WTC11 (cell line): ENCODE measurements at regions not wholly inside any gene's neighbourhood (a gene's known extent, or its start where the extent isn't known, plus 50 kb on each side); places are given as distances from the start of the nearest gene placed in this dataset.

Experiments
- ATAC-seq: fragments of 200-7000 bp; cut with Tn5 transposase; 2 replicates; pipeline ENCODE4 v1.10.0; 2021; ENCODE audit warnings: mild to moderate bottlenecking, moderate library complexity
- CTCF ChIA-PET: fragments of 300-600 bp; sonication (Branson Sonifier 250); formaldehyde crosslinking; loops from one replicate; lab custom pipeline; 2021; ENCODE audit warnings: antibody characterized with exemption; lab: Charles Lee
- POLR2A ChIA-PET: fragments of 350-600 bp; sonication (Branson Sonifier 250); formaldehyde crosslinking; loops from one replicate; lab custom pipeline; 2021; ENCODE audit warnings: antibody characterized with exemption; lab: Charles Lee
- DNase-seq: peaks from one replicate; pipeline ENCODE4 v3.0.0; 2021; ENCODE audit warnings: low spot score
- H3K27ac Mint-ChIP-seq: 2 replicates; pipeline ENCODE4 v1.8.0; 2021; ENCODE audit warnings: mixed read lengths
- H3K27me3 Mint-ChIP-seq: 2 replicates; pipeline ENCODE4 v1.8.0; 2021; ENCODE audit warnings: low read depth, mild to moderate bottlenecking, moderate library complexity, mixed read lengths
- H3K36me3 Mint-ChIP-seq: 2 replicates; pipeline ENCODE4 v1.8.0; 2021; ENCODE audit warnings: mixed read lengths
- H3K4me1 Mint-ChIP-seq: 2 replicates; pipeline ENCODE4 v1.8.0; 2022; ENCODE audit warnings: mixed read lengths
- H3K4me3 Mint-ChIP-seq: 2 replicates; pipeline ENCODE4 v1.8.0; 2021; ENCODE audit warnings: mild to moderate bottlenecking, moderate library complexity, mixed read lengths
- H3K9me3 Mint-ChIP-seq: 2 replicates; pipeline ENCODE4 v1.8.0; 2021; ENCODE audit warnings: mixed read lengths
- CREB1 ChIP-seq: sonication (generic); formaldehyde crosslinking; IDR thresholded peaks from 2 replicates; pipeline ENCODE4 v1.8.0; 2023; ENCODE audit warnings: mild to moderate bottlenecking, missing genetic modification reagents
- ELF4 ChIP-seq: sonication (generic); formaldehyde crosslinking; IDR thresholded peaks from 2 replicates; pipeline ENCODE4 v1.8.1; 2022; ENCODE audit warnings: low read depth, mild to moderate bottlenecking, moderate library complexity, missing genetic modification reagents
- GRHL2 ChIP-seq: fragments of 250-450 bp; sonication (Bioruptor Pico); IDR thresholded peaks from 2 replicates; pipeline ENCODE4 v1.8.0; 2022; ENCODE audit warnings: mild to moderate bottlenecking, moderate library complexity; ENCODE audit not compliant: insufficient replicate concordance, severe bottlenecking
- GTF2I ChIP-seq: fragments of 250-450 bp; sonication (Bioruptor Pico); conservative IDR thresholded peaks from 2 replicates; pipeline ENCODE4 v1.4.0; 2021; ENCODE audit warnings: mild to moderate bottlenecking
- KAT7 ChIP-seq: sonication (generic); formaldehyde crosslinking; IDR thresholded peaks from 2 replicates; pipeline ENCODE4 v1.8.1; 2023; ENCODE audit warnings: missing genetic modification reagents, mild to moderate bottlenecking, borderline replicate concordance
- NFE2L1 ChIP-seq: sonication (generic); formaldehyde crosslinking; IDR thresholded peaks from 2 replicates; pipeline ENCODE4 v1.8.1; 2023; ENCODE audit warnings: missing genetic modification reagents
- NR3C1 ChIP-seq: sonication (generic); formaldehyde crosslinking; conservative IDR thresholded peaks from 2 replicates; pipeline ENCODE4 v1.8.1; 2023; ENCODE audit warnings: low read depth, mild to moderate bottlenecking, missing genetic modification reagents
- RORB ChIP-seq: fragments of 250-450 bp; sonication (Bioruptor Pico); IDR thresholded peaks from 2 replicates; pipeline ENCODE4 v1.9.0; 2021; ENCODE audit warnings: mild to moderate bottlenecking
- SP1 ChIP-seq: sonication (generic); formaldehyde crosslinking; conservative IDR thresholded peaks from 2 replicates; pipeline ENCODE4 v1.8.1; 2022; ENCODE audit warnings: missing genetic modification reagents
- TCF7 ChIP-seq: sonication (generic); formaldehyde crosslinking; IDR thresholded peaks from 2 replicates; pipeline ENCODE4 v1.8.0; 2022; ENCODE audit warnings: mild to moderate bottlenecking, low read depth, missing genetic modification reagents, moderate library complexity
- ZBTB21 ChIP-seq: sonication (generic); formaldehyde crosslinking; IDR thresholded peaks from 2 replicates; pipeline ENCODE4 v1.8.1; 2023; ENCODE audit warnings: mild to moderate bottlenecking, missing genetic modification reagents, borderline replicate concordance
- ZNF121 ChIP-seq: sonication (generic); formaldehyde crosslinking; IDR thresholded peaks from 2 replicates; pipeline ENCODE4 v1.8.0; 2023; ENCODE audit warnings: missing genetic modification reagents
- TF ChIP-seq, protein P1 (sequence below): sonication (generic); formaldehyde crosslinking; IDR thresholded peaks from 2 replicates; pipeline ENCODE4 v1.8.0; 2022; ENCODE audit warnings: mild to moderate bottlenecking, missing genetic modification reagents
- TF ChIP-seq, protein P2 (sequence below): sonication (generic); formaldehyde crosslinking; IDR thresholded peaks from 2 replicates; pipeline ENCODE4 v1.8.1; 2022; ENCODE audit warnings: mild to moderate bottlenecking, moderate library complexity, missing genetic modification reagents
- TF ChIP-seq, protein P3 (sequence below): sonication (generic); formaldehyde crosslinking; IDR thresholded peaks from 2 replicates; pipeline ENCODE4 v1.8.1; 2022; ENCODE audit warnings: mild to moderate bottlenecking, missing genetic modification reagents, moderate library complexity, borderline replicate concordance
- TF ChIP-seq, protein P4 (sequence below): sonication (generic); formaldehyde crosslinking; conservative IDR thresholded peaks from 2 replicates; pipeline ENCODE4 v1.8.1; 2022; ENCODE audit warnings: mild to moderate bottlenecking, missing genetic modification reagents
- TF ChIP-seq, protein P5 (sequence below): sonication (generic); formaldehyde crosslinking; IDR thresholded peaks from 2 replicates; pipeline ENCODE4 v1.8.1; 2023; ENCODE audit warnings: mild to moderate bottlenecking, missing genetic modification reagents, moderate library complexity
- TF ChIP-seq, protein P6 (sequence below): sonication (generic); formaldehyde crosslinking; IDR thresholded peaks from 2 replicates; pipeline ENCODE4 v1.8.1; 2023; ENCODE audit warnings: mild to moderate bottlenecking, missing genetic modification reagents
- TF ChIP-seq, protein P7 (sequence below): sonication (generic); formaldehyde crosslinking; IDR thresholded peaks from 2 replicates; pipeline ENCODE4 v1.8.1; 2023; ENCODE audit warnings: mild to moderate bottlenecking, missing genetic modification reagents
- TF ChIP-seq, protein P8 (sequence below): sonication (generic); formaldehyde crosslinking; IDR thresholded peaks from 2 replicates; pipeline ENCODE4 v1.8.1; 2023; ENCODE audit warnings: mild to moderate bottlenecking, moderate library complexity, missing genetic modification reagents

DNA sequence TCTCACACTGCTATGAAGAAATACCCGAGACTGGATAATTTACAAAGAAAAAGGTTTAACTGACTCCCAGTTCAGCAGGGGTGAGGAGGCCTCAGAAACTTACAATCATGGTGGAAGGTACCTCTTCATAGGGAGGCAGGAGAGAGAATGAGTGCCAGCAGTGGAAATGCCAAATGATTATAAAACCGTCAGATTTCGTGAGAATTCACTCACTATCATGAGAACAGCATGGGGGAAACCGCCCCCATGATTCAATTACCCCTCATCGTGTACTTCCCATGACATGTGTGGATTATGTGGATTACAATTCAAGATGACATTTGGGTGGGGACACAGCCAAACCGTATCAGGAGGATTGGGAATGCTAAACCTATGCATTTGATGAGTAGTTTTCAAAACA is 380.3 kb upstream of the SPHKAP start:
- no peaks in the 10 kb centered on the region for H3K4me1 Mint-ChIP-seq
- H3K9me3 Mint-ChIP-seq, result peaks cover 4% of the 10 kb centered on the region; the same call in 1 of the 2 replicates
- POLR2A ChIA-PET, result no interaction called here
- no peak for ATAC-seq
- H3K27ac Mint-ChIP-seq, result no peak overlapping the region
- TF ChIP-seq TCF7 (CRISPR knock-in tag), result no peak
- TF ChIP-seq, protein P1, sequence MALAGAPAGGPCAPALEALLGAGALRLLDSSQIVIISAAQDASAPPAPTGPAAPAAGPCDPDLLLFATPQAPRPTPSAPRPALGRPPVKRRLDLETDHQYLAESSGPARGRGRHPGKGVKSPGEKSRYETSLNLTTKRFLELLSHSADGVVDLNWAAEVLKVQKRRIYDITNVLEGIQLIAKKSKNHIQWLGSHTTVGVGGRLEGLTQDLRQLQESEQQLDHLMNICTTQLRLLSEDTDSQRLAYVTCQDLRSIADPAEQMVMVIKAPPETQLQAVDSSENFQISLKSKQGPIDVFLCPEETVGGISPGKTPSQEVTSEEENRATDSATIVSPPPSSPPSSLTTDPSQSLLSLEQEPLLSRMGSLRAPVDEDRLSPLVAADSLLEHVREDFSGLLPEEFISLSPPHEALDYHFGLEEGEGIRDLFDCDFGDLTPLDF (CRISPR knock-in tag), result no peak
- TF ChIP-seq, protein P2, sequence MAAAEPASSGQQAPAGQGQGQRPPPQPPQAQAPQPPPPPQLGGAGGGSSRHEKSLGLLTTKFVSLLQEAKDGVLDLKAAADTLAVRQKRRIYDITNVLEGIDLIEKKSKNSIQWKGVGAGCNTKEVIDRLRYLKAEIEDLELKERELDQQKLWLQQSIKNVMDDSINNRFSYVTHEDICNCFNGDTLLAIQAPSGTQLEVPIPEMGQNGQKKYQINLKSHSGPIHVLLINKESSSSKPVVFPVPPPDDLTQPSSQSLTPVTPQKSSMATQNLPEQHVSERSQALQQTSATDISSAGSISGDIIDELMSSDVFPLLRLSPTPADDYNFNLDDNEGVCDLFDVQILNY, result no peak
- no peak for TF ChIP-seq GRHL2 (CRISPR knock-in tag)
- H3K4me3 Mint-ChIP-seq, result no peak overlapping the region
- no peak for DNase-seq
- CTCF ChIA-PET, result no interaction called here
- no peaks in the 10 kb centered on the region for H3K27me3 Mint-ChIP-seq
- peaks cover 3% of the 10 kb centered on the region; the same call in 1 of the 2 replicates for H3K36me3 Mint-ChIP-seq

DNA sequence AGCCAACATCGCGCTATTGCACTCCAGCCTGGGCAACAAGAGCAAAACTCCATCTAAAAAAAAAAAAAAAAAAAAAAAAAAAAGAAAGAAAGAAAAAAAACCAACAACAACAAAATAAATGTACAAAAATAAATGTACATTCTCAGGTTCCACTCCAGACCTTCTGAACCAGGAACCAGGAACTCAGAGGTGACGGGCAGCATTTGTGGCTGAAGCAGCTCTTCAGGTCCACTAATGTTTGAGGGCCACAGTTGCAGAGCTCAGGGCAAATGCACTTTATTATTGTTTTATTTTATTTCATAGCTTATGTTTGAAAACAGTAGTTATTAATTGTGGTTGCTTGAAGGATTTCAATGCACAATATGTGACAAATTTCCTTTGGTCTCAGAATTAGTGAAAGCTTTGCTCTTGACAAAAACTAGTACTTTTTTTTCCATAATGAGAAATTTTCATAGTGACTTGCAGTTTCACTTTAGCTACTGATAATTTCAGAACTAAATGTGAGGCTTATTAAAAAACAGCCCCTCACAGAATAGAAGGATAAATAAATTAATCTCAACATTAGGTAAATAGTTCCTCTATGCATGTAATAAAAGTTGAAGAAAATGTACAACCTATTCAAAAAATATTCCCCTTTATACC is 378.4 kb upstream of the SPHKAP start:
- H3K36me3 Mint-ChIP-seq, result no peaks in the 10 kb centered on the region
- no peaks in the 10 kb centered on the region for H3K27me3 Mint-ChIP-seq
- no peaks in the 10 kb centered on the region for H3K4me1 Mint-ChIP-seq
- ChIA-PET POLR2A (no interaction called here), CTCF (no interaction called here)
- no peak overlapping the region for H3K4me3 Mint-ChIP-seq
- ATAC-seq, result no peak
- no peaks in the 10 kb centered on the region for H3K9me3 Mint-ChIP-seq
- H3K27ac Mint-ChIP-seq, result no peak overlapping the region
- TF ChIP-seq NR3C1 (CRISPR knock-in tag) (no peak), NFE2L1 (CRISPR knock-in tag) (no peak)
- TF ChIP-seq, protein P3, sequence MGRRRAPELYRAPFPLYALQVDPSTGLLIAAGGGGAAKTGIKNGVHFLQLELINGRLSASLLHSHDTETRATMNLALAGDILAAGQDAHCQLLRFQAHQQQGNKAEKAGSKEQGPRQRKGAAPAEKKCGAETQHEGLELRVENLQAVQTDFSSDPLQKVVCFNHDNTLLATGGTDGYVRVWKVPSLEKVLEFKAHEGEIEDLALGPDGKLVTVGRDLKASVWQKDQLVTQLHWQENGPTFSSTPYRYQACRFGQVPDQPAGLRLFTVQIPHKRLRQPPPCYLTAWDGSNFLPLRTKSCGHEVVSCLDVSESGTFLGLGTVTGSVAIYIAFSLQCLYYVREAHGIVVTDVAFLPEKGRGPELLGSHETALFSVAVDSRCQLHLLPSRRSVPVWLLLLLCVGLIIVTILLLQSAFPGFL (CRISPR knock-in tag), result no peak
- DNase-seq, result no peak

DNA sequence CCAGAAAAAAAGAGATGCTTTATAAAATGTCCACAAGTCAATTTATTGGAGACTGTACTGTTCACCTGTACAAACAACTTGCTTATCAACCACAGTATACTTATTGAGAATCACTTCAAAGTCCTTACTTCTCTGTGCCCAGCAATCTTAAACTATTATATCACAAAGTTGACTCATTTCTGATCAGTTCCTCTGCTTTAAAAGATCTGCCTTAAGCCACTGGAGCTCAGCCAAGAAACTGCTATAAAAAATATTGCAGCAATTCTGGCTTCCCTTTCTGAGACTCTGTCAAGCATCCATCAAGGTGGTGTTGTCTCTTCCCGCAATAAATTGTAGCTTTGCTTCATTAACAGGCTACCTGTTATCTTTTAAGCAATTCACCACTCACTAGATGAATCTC is 375.2 kb upstream of the SPHKAP start:
- Mint-ChIP-seq H3K27ac (no peak overlapping the region), H3K4me3 (no peak overlapping the region), H3K9me3 (0 out of 2 replicates have a peak, but pooled peaks cover 10% of the 10 kb centered on the region), H3K36me3 (no peaks in the 10 kb centered on the region), H3K27me3 (no peaks in the 10 kb centered on the region), H3K4me1 (no peaks in the 10 kb centered on the region)
- ChIA-PET CTCF (no interaction called here), POLR2A (no interaction called here)
- ATAC-seq (no peak), DNase-seq (no peak)
- TF ChIP-seq GTF2I (CRISPR knock-in tag) (no peak), ZNF121 (CRISPR knock-in tag) (no peak), ZBTB21 (CRISPR knock-in tag) (no peak), KAT7 (CRISPR knock-in tag) (no peak), ELF4 (no peak), RORB (no peak), SP1 (CRISPR knock-in tag) (no peak), CREB1 (CRISPR knock-in tag) (no peak)
- TF ChIP-seq, protein P4, sequence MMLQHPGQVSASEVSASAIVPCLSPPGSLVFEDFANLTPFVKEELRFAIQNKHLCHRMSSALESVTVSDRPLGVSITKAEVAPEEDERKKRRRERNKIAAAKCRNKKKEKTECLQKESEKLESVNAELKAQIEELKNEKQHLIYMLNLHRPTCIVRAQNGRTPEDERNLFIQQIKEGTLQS (CRISPR knock-in tag), result no peak
- TF ChIP-seq, protein P5, sequence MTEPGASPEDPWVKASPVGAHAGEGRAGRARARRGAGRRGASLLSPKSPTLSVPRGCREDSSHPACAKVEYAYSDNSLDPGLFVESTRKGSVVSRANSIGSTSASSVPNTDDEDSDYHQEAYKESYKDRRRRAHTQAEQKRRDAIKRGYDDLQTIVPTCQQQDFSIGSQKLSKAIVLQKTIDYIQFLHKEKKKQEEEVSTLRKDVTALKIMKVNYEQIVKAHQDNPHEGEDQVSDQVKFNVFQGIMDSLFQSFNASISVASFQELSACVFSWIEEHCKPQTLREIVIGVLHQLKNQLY (CRISPR knock-in tag), result no peak
- TF ChIP-seq, protein P6, sequence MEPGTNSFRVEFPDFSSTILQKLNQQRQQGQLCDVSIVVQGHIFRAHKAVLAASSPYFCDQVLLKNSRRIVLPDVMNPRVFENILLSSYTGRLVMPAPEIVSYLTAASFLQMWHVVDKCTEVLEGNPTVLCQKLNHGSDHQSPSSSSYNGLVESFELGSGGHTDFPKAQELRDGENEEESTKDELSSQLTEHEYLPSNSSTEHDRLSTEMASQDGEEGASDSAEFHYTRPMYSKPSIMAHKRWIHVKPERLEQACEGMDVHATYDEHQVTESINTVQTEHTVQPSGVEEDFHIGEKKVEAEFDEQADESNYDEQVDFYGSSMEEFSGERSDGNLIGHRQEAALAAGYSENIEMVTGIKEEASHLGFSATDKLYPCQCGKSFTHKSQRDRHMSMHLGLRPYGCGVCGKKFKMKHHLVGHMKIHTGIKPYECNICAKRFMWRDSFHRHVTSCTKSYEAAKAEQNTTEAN (CRISPR knock-in tag), result no peak
- TF ChIP-seq, protein P7, sequence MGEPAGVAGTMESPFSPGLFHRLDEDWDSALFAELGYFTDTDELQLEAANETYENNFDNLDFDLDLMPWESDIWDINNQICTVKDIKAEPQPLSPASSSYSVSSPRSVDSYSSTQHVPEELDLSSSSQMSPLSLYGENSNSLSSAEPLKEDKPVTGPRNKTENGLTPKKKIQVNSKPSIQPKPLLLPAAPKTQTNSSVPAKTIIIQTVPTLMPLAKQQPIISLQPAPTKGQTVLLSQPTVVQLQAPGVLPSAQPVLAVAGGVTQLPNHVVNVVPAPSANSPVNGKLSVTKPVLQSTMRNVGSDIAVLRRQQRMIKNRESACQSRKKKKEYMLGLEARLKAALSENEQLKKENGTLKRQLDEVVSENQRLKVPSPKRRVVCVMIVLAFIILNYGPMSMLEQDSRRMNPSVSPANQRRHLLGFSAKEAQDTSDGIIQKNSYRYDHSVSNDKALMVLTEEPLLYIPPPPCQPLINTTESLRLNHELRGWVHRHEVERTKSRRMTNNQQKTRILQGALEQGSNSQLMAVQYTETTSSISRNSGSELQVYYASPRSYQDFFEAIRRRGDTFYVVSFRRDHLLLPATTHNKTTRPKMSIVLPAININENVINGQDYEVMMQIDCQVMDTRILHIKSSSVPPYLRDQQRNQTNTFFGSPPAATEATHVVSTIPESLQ, result no peak
- TF ChIP-seq, protein P8, sequence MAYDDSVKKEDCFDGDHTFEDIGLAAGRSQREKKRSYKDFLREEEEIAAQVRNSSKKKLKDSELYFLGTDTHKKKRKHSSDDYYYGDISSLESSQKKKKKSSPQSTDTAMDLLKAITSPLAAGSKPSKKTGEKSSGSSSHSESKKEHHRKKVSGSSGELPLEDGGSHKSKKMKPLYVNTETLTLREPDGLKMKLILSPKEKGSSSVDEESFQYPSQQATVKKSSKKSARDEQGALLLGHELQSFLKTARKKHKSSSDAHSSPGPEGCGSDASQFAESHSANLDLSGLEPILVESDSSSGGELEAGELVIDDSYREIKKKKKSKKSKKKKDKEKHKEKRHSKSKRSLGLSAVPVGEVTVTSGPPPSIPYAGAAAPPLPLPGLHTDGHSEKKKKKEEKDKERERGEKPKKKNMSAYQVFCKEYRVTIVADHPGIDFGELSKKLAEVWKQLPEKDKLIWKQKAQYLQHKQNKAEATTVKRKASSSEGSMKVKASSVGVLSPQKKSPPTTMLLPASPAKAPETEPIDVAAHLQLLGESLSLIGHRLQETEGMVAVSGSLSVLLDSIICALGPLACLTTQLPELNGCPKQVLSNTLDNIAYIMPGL, result no peak
